GM21367 (cell line): ENCODE measurements at regions not wholly inside any gene's neighbourhood (a gene's known extent, or its start where the extent isn't known, plus 50 kb on each side); places are given as distances from the start of the nearest gene placed in this dataset.

Experiments
- ATAC-seq: cut with Tn5 transposase; IDR thresholded peaks from one replicate; pipeline ENCODE4 v1.9.1; 2021; ENCODE audit not compliant: unreplicated experiment

GRCh38 chr5:136811551-136811950 is 446.2 kb upstream of the TRPC7 start:
- no peak for ATAC-seq

DNA sequence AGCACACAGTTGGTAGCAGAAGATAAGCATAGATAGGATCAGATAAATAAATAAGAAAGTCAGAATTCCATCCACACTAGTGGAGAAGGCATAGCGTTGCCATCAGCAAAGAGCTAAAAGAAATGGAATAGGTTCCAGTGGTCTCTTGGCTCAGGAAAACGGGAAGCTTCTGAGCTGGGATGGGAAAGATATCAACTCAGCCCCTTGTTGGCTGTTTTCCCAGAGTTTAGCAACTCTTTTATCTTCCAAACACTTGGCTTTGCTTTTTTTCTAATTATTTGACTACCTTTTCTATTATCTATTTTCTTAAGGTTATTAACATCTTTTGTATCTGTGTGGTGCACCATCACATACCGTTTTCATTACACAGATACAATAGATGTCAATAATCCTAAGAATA is 445.7 kb upstream of the TRPC7 start:
- no peak for ATAC-seq

DNA sequence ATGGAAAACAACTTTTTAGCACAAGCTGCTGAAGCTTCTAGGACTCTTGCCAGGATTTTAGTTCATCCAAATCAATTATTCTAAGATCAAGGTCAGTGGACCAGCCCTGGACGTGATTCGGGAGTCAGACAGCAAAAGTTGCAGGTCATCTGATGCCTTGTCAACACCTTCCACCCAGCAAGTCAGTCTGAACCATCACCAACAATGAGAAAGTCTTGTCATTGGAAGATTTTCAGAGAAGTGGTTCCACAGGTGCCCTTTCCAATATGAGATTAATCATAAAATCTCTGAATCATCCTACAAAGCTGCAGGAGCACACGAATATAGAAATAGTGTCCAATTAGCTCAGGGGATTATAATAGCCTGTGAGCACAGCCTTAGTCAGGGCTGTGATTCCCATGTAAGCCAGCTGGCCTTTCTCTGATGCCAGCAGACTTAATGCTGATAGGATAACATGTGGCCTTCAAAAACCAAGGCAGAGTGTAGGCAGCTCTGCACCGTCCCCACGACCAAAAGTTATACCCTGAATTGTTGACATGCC is 445.0 kb upstream of the TRPC7 start:
- ATAC-seq = no peak

DNA sequence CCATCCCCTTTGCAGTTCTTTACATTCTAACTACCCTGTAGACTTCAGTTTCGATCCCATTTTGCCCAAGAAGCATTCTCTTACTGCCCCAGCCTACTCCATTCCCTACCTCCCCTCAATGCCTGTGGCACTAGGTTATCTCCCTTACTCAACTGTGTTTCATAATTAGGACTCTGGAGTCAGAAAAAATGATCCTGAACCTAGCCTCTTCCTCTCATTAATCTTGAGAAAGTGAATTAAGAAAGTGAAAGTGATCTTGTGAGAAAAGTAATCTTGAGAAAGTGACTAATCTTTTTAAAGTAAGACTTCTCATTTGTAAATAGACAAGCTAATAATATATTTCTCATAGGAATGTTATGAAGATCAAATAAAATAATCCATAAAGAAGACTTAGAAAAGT is 444.0 kb upstream of the TRPC7 start:
- ATAC-seq = no peak

- ATAC-seq = no peak
These were observed 443.4 kb upstream of the TRPC7 start for GRCh38 chr5:136808756-136809155.

- ATAC-seq = no peak
These were observed 440.1 kb upstream of the TRPC7 start for GRCh38 chr5:136805466-136805865.

- ATAC-seq = no peak
These were observed 437.0 kb upstream of the TRPC7 start for GRCh38 chr5:136802383-136802782.

GRCh38 chr5:136799806-136800372 is 434.5 kb upstream of the TRPC7 start:
- no peak for ATAC-seq

- no peak for ATAC-seq
These were observed 428.0 kb upstream of the TRPC7 start for GRCh38 chr5:136793300-136793699.

DNA sequence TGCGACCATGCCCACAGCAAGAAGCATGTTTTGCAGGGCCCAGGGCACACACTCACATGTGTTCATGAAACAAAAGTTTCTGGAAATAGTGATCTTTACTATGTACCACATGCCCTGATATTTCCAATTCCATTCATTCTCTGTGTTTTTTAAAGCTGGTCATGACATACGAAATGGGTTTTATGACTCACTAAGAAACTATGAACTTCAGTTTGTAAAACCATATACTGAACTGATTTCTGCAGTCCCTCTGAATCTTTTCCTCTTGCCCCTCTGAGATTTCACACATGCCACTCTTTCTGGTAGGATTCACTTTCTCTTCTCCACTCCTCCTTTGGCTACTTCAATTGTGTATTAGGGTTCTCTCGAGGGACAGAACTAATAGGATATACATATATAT is 416.1 kb upstream of the TRPC7 start:
- ATAC-seq = no peak

GRCh38 chr5:136780518-136780917 is 415.2 kb upstream of the TRPC7 start:
- no peak for ATAC-seq

DNA sequence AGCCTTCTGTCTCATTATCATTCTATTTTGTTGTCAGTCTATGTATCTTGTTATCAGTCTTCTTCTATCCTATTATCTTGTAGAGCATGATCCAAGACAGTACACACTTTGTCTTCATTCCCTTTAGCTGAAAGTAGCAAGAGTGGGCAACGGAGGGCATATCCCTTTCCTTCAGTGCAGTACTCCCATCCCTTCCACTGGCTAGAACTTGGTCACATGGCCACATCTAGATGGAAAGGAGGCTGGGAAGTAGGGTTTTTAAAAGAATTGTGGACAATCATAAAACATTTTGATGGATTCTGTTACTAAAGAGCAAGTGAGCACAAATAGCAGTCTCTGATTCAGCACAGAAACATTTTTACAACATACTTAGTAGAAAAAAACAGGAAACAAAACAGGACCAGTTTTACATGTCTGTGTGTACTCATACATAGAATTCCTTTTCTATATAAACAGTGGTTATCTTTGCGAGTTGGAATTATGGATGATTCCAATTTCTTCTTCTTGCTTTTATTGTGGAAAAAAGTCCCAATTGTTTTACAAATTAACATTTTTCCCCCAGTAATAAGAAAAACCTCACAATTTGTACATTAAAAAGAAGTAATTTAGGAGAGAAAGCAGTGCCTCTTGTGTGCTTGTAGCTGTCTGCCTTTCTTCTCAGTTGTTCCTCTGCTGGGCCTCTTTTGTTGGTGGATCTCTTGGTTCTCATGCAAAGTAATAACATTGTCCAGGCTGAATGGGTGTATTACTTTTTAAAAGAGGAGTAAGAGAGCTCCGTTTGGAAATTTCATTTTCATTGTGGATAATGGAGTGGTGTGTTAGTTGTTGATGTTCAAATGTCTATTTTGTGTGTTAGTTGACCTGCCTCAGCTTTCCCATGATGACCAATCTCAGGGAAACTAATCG is 410.9 kb upstream of the TRPC7 start:
- ATAC-seq = no peak

- no peak for ATAC-seq
These were observed 407.1 kb upstream of the TRPC7 start for GRCh38 chr5:136772491-136772890.

DNA sequence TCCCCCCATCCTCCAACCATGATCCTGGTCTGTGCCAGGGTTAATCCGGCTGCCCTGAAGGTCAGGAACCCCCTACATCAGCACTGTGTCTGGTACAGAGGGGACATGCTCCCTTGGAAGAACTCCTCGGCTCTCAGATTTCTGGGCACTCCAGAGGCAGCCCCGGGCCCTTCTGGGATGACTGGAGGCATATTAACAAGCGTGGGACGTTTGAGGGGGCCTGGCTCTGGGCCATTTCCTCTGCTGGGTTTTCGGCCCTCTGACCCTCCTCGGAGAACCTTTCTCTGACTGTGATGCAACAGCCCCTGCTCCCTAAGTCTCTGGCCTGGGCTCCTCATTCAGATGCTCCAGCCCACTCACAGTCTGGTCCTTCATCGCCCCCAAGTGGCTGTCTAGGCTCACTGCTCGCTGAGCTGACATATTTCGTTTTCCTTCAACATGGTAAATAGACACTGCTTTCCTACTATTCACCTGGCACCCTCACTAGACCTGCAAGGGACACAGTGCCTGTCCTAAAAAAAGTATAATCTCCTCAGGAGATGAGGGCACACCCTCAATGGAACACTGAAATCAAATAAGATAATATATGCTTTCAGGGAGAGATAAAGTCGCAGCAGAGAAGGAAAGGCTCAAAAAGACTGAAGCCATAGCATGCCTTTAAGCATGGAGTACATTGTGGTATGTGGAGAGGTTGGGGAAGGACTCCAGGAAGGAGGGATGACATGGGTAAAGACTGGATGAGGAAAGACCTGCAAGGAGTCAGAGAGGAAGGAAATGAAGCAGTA is 404.7 kb upstream of the TRPC7 start:
- ATAC-seq = peak; percentile 85

DNA sequence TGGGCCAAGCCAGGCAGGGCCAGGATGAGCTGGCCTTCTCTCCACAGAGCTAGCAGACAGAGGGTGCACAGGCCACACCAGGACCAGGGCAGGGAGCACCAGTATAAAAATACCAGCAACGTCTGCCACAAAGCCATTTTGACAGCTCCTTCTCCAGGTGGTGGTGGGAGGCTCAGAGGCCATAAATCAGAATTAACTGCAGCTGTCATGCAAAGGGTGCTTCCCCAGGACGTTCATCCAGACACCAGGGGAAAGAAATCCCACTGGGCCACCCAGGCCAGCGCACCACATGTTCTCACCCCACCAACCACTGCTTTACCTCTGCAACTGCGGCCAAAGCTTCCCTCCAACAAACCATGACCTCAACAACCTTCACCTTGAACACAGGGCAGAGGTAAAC is 403.7 kb upstream of the TRPC7 start:
- ATAC-seq = no peak

DNA sequence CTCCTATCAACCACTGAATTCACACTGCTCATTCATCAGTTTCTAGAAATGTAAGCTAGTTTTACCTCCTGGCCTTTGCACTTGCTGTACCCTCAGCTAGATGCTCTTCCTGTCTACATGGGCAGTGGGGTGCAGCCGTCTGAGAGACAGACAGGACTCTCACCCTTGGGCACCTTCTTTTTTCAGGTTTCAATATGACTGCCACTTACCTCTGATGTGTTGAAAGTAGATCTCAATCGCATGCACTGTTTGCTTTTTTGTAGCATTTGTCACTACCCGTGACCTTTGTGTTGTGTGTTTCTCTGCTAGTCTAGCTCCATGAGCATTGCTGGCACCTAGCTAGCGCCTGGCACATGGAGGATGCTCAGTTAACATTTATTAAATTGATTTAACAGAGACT is 403.1 kb upstream of the TRPC7 start:
- no peak for ATAC-seq

DNA sequence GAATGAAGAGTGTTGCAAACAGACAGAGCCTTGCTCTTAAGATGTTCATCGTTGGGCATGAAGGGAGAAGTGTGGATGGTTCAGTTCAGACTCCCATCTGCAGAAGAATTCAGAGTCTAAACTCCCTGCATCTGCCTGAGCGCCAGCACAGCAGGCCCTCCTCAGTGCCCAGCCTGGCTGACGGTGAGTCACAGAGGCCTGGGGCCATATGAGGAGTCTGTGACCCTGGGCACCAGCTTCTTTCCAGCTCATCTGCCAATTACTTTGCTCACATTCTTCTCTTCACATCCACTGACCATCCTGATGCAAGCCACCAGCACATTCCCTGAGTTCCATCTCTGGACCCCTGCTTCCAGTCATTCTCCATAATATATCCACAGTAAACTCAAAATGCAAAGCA is 401.1 kb upstream of the TRPC7 start:
- no peak for ATAC-seq

- ATAC-seq = no peak
These were observed 399.3 kb upstream of the TRPC7 start for GRCh38 chr5:136764601-136765000.

GRCh38 chr5:136763548-136763947 is 398.2 kb upstream of the TRPC7 start:
- ATAC-seq = no peak

DNA sequence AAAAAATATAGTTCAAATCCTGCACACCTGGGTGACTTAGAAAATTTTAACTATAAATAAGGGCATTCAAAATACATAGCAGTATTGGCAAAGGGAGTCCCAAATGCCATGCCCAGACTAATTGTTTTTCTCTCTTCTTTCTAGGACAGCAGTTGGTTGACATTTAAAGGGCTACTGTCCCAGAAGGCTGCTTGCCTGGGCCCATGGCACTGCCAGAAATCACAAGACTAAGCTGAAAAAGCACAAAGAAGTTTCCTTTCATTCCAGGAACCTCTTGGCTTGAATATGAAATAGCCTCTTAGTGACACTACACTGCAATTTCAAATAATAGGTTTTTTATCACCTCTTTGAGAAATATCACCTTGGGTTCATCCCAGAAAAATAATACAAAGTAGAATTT is 388.9 kb upstream of the TRPC7 start:
- ATAC-seq = no peak

- no peak for ATAC-seq
These were observed 385.0 kb upstream of the TRPC7 start for GRCh38 chr5:136750224-136750862.
